Urinary bladder (tissue), 3 donors: ENCODE measurements at regions not wholly inside any gene's neighbourhood (a gene's known extent, or its start where the extent isn't known, plus 50 kb on each side); places are given as distances from the start of the nearest gene placed in this dataset.

Experiments
- DNase-seq: peaks from one replicate; pipeline ENCODE4 v3.0.0-alpha.2; 2015; ENCODE audit errors: extremely low spot score
- H3K27ac ChIP-seq: one replicate; pipeline ENCODE4 v1.5.1; 2013; ENCODE audit warnings: low read depth, mild to moderate bottlenecking, moderate library complexity
- H3K36me3 ChIP-seq: one replicate; pipeline ENCODE4 v1.6.1; 2013; ENCODE audit warnings: mild to moderate bottlenecking, moderate library complexity; ENCODE audit not compliant: insufficient read depth
- H3K4me1 ChIP-seq: one replicate; pipeline ENCODE4 v1.6.1; 2013; ENCODE audit warnings: mild to moderate bottlenecking, moderate library complexity; ENCODE audit not compliant: insufficient read depth
- H3K4me3 ChIP-seq: one replicate; pipeline ENCODE4 v1.5.1; 2013; ENCODE audit warnings: low read depth, low read length
- WGBS: extraction: QIAGEN DNeasy Blood & Tissue Kit; methylation state at CpG from one replicate; pipeline ENCODE4 v1.1.7; 2013; 5-methylcytosine and 5-hydroxymethylcytosine counted together
- donor health status: healthy with polysubstance abuse.
- donor health status: healthy.

DNA sequence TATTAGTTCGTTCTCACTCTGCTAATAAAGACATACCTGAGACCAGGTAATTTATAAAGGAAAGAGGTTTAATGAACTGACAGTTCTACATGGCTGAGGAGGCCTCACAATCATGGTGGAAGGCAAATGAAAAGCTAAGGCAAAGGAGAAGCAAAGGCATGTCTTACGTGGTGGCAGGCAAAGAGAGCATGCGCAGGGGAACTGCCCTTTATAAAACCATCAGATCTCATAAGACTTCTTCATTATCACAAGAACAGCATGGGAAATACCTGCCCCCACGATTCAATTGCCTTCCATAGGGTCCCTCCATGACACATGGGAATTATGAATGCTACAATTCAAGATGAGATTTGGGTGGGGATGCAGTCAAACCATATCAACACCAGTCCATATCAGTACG is 133.5 kb downstream of the ZNF621 start:
- no peaks in the 10 kb centered on the region for H3K4me1 ChIP-seq
- no peak overlapping the region for H3K4me3 ChIP-seq
- no peaks in the 10 kb centered on the region for H3K36me3 ChIP-seq
- 90% methylated on average over 5 of the region's 5 CpGs for WGBS
- DNase-seq, result no peak
- no peak overlapping the region for H3K27ac ChIP-seq

DNA sequence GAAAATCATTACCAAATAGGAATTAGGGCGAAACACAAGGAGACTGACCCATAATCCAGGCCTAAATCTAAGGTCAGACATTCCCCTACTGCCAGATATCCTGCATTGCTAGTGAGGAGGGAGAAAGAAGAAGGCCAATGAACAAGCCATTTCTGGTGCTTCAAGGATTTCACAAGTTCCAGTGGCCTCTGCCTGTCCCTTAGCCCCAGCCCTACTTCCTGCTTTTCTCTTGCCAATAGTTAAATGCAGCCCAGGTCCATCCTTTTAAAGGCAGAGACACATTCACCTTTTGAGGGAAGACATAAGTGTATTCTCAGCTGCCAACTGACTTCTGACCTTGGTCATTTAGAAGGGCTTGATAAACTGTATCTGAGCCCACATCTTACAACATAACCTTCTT is 135.8 kb downstream of the ZNF621 start:
- 95% methylated on average over 1 of the region's 1 CpG for WGBS
- Histone ChIP-seq H3K4me1 (no peaks in the 10 kb centered on the region), H3K36me3 (no peaks in the 10 kb centered on the region), H3K4me3 (no peak overlapping the region), H3K27ac (no peak overlapping the region)
- DNase-seq, result no peak

GRCh38 chr3:40661284-40661683 is 136.5 kb downstream of the ZNF621 start:
- no peak overlapping the region for H3K27ac ChIP-seq
- DNase-seq, result no peak
- no peaks in the 10 kb centered on the region for H3K4me1 ChIP-seq
- H3K4me3 ChIP-seq, result no peak overlapping the region
- no peaks in the 10 kb centered on the region for H3K36me3 ChIP-seq
- 95% methylated on average over 1 of the region's 1 CpG for WGBS

GRCh38 chr3:40663280-40663679 is 138.5 kb downstream of the ZNF621 start:
- DNase-seq, result no peak
- no peaks in the 10 kb centered on the region for H3K4me1 ChIP-seq
- WGBS, result 57% methylated on average over 6 of the region's 6 CpGs

GRCh38 chr3:40669176-40669575 is 144.4 kb downstream of the ZNF621 start:
- 75% methylated on average over 5 of the region's 5 CpGs for WGBS
- no peaks in the 10 kb centered on the region for H3K4me1 ChIP-seq
- no peak overlapping the region for H3K27ac ChIP-seq
- H3K36me3 ChIP-seq, result no peaks in the 10 kb centered on the region
- no peak for DNase-seq
- no peak overlapping the region for H3K4me3 ChIP-seq

More at GRCh38 chr3:40663280-40663679, 138.5 kb downstream of the ZNF621 start:
- Histone ChIP-seq H3K27ac (no peak overlapping the region), H3K4me3 (no peak overlapping the region), H3K36me3 (no peaks in the 10 kb centered on the region)

DNA sequence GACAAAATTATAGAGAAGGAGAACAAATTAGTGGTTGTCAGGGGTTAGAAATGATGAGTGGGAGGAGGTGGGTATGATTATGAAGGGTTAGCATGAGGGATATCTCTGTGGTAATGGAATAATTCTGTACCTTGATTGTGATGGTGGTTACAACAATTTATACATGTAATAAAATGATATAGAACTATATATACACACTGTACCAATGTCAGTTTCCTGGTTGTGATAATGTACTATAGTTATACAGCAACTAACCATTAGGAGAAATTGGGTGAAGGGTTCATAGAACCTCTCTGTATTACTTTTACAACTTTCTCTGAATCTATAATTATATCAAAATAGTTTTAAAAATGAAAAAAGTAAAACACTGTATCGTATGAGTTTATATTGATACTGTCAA is 148.1 kb downstream of the ZNF621 start:
- H3K4me3 ChIP-seq, result no peak overlapping the region
- 90% methylated on average over 1 of the region's 1 CpG for WGBS
- no peak for DNase-seq
- no peaks in the 10 kb centered on the region for H3K4me1 ChIP-seq
- H3K36me3 ChIP-seq, result no peaks in the 10 kb centered on the region
- H3K27ac ChIP-seq, result no peak overlapping the region

DNA sequence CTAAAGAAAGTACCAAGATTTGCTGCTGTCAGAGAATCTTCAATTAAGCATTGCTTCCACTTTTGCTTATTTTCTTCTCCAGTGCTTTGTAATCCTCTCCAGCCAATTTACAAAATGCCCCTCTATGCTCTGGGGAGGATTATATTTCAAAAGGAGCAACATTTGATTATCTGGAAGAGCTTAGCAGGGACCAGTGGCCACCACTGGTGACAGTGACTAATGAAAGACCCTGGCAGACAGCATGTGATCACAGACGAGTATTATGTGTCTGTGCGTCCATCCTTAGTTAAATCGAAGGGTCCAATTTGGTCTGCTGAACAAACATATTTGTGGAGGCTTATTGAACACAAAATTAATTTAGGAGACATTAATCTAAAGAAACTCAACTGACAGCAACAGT is 152.6 kb downstream of the ZNF621 start:
- 90% methylated on average over 3 of the region's 3 CpGs for WGBS
- Histone ChIP-seq H3K27ac (no peak overlapping the region), H3K4me3 (no peak overlapping the region), H3K36me3 (no peaks in the 10 kb centered on the region), H3K4me1 (no peaks in the 10 kb centered on the region)
- no peak for DNase-seq

GRCh38 chr3:40677749-40678148 is 153.0 kb downstream of the ZNF621 start:
- H3K36me3 ChIP-seq, result no peaks in the 10 kb centered on the region
- DNase-seq, result no peak
- no peaks in the 10 kb centered on the region for H3K4me1 ChIP-seq
- WGBS, result 93% methylated on average over 3 of the region's 3 CpGs
- H3K4me3 ChIP-seq, result no peak overlapping the region
- no peak overlapping the region for H3K27ac ChIP-seq

DNA sequence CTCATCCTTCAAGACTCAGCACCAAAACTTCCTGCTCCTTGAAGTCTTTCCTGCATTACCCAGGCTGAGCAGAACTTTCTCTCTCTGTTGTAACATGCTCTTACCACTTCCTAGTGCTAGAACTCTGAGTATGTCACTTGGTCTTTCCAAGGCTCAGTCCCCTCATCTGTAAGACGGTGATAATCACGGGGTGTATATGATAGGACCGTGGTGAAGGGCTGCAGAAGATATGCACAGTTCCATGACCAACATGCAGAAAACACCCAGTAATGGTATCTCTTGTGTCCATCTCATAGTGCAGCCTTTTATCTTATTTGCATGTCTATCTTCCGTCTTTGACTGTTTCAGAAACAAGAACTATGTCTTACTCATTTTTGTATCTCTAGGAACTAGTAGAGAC is 154.5 kb downstream of the ZNF621 start:
- Histone ChIP-seq H3K36me3 (no peaks in the 10 kb centered on the region), H3K4me3 (no peak overlapping the region), H3K4me1 (no peaks in the 10 kb centered on the region), H3K27ac (no peak overlapping the region)
- DNase-seq, result no peak
- 89% methylated on average over 4 of the region's 4 CpGs for WGBS

- no peaks in the 10 kb centered on the region for H3K36me3 ChIP-seq
- no peak for DNase-seq
- no peaks in the 10 kb centered on the region for H3K4me1 ChIP-seq
- WGBS, result 69% methylated on average over 3 of the region's 3 CpGs
- no peak overlapping the region for H3K4me3 ChIP-seq
- H3K27ac ChIP-seq, result no peak overlapping the region
Observed at GRCh38 chr3:40680685-40681657, 156.2 kb downstream of the ZNF621 start.

DNA sequence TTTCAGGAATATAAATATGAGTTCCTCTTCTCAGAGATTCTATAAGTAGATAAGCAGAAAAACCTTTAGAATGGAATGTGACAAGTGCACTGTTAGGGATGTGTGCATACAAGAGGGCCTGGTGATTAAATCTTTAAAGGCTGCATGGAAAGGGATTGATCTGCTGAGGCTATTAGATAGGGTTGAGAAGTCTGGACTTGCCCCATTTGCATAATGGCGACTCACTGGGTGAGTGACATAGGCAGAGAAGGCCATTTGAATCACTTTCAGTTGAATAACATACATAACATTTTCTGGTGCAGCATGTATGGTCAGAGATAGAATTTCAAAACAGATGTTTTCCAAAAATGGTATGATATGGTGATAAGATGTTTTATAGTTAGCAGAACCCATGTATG is 156.9 kb downstream of the ZNF621 start:
- H3K36me3 ChIP-seq, result no peaks in the 10 kb centered on the region
- H3K4me3 ChIP-seq, result no peak overlapping the region
- no peak for DNase-seq
- WGBS, result 90% methylated on average over 1 of the region's 1 CpG
- no peak overlapping the region for H3K27ac ChIP-seq
- H3K4me1 ChIP-seq, result no peaks in the 10 kb centered on the region

DNA sequence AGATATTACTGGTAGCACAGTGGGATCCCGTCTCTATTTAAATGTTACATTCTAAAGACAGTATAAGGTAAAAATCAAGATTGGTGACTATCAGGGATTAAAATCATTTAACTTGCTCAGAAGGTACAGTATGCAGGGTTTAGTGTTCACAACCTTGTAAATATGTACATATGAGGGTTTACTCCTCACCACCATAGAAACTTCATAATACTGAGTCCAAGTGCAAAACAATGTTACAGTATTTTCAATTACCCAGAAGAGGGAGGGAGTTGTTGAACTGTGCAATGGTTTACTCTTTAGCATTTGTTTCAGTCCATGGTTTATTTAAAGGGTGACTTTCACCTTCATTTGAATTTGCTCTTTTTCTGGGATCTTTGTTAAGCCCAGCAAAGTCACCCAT is 165.1 kb downstream of the ZNF621 start:
- H3K27ac ChIP-seq, result no peak overlapping the region
- no peak for DNase-seq
- whole genome bisulfite sequencing, result 38% methylated on average over 1 of the region's 1 CpG
- H3K4me1 ChIP-seq, result no peaks in the 10 kb centered on the region
- no peaks in the 10 kb centered on the region for H3K36me3 ChIP-seq
- H3K4me3 ChIP-seq, result no peak overlapping the region

- Histone ChIP-seq H3K4me3 (no peak overlapping the region), H3K27ac (no peak overlapping the region), H3K36me3 (no peaks in the 10 kb centered on the region), H3K4me1 (no peaks in the 10 kb centered on the region)
- peak; percentile 59 for DNase-seq
- WGBS, result 49% methylated on average over 9 of the region's 9 CpGs
Observed at GRCh38 chr3:40690749-40691451, 166.1 kb downstream of the ZNF621 start.

DNA sequence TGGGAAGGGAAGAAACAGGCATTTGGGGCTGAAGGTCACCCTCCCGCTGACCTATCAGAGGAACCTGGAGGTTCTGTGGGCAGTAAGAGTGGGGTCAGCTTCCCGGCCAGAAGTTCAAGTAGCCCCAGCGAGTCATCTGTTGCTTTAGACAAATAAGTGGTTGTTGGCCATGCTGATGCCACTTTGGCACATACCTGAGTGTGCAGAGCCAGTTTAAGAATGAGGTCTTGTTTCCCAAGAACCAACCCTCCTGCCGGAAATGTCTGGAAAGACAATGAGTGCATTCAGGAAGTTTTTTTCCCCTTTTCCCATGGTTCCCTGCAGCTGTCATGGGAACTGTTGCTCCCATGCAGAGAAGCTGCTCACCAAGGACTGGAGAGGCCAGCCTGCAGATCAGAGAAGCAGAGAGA is 166.7 kb downstream of the ZNF621 start:
- DNase-seq, result no peak
- no peaks in the 10 kb centered on the region for H3K4me1 ChIP-seq
- no peaks in the 10 kb centered on the region for H3K36me3 ChIP-seq
- 86% methylated on average over 4 of the region's 4 CpGs for WGBS
- H3K27ac ChIP-seq, result no peak overlapping the region
- no peak overlapping the region for H3K4me3 ChIP-seq
